RWPE2 (cell line): ENCODE measurements at regions not wholly inside any gene's neighbourhood (a gene's known extent, or its start where the extent isn't known, plus 50 kb on each side); places are given as distances from the start of the nearest gene placed in this dataset.

Source experiments
- ATAC-seq: fragments of 200-7000 bp; cut with Tn5 transposase; 3 replicates; pipeline ENCODE4 v1.9.1; 2021; ENCODE audit warnings: low read depth
- DNase-seq: peaks from one replicate; pipeline ENCODE4 v3.0.0-alpha.2; 2020; ENCODE audit warnings: low spot score
- H3K27ac ChIP-seq: fragments of 450-650 bp; 2 replicates; pipeline ENCODE4 v1.5.1; 2017; ENCODE audit warnings: mild to moderate bottlenecking; ENCODE audit not compliant: poor library complexity, severe bottlenecking
- H3K27me3 ChIP-seq: fragments of 250-450 bp; sonication (Bioruptor Pico); 2 replicates; pipeline ENCODE4 v1.5.1; 2021; ENCODE audit warnings: mild to moderate bottlenecking, moderate library complexity; ENCODE audit not compliant: insufficient read depth, poor library complexity, severe bottlenecking
- H3K36me3 ChIP-seq: fragments of 250-450 bp; sonication (Bioruptor Pico); 2 replicates; pipeline ENCODE4 v1.5.1; 2020; ENCODE audit warnings: low read depth, mild to moderate bottlenecking, moderate library complexity
- H3K4me1 ChIP-seq: fragments of 250-450 bp; sonication (Bioruptor Pico); 2 replicates; pipeline ENCODE4 v1.5.1; 2021; ENCODE audit warnings: mild to moderate bottlenecking, moderate library complexity; ENCODE audit not compliant: insufficient read depth, poor library complexity, severe bottlenecking
- H3K4me3 ChIP-seq: fragments of 250-450 bp; sonication (Bioruptor Pico); 2 replicates; pipeline ENCODE4 v1.5.1; 2021; ENCODE audit warnings: mild to moderate bottlenecking, moderate library complexity; ENCODE audit not compliant: severe bottlenecking
- H3K9me3 ChIP-seq: fragments of 250-450 bp; sonication (Bioruptor Pico); 2 replicates; pipeline ENCODE4 v1.5.1; 2021; ENCODE audit warnings: mild to moderate bottlenecking, moderate library complexity; ENCODE audit not compliant: severe bottlenecking
- CTCF ChIP-seq: fragments of 450-650 bp; IDR thresholded peaks from one replicate; pipeline ENCODE4 v1.5.1; 2017; ENCODE audit warnings: mild to moderate bottlenecking, moderate library complexity; ENCODE audit not compliant: poor library complexity, severe bottlenecking

GRCh38 chr13:88585861-88586260 lies 914.7 kb downstream of the SLITRK5 start:
- H3K27me3 ChIP-seq: no peaks in the 10 kb centered on the region
- ATAC-seq: no peak
- H3K36me3 ChIP-seq: no peaks in the 10 kb centered on the region
- TF ChIP-seq CTCF: no peak
- no peak overlapping the region for H3K27ac ChIP-seq
- DNase-seq: no peak
- H3K4me1 ChIP-seq: no peaks in the 10 kb centered on the region
- no peak overlapping the region for H3K4me3 ChIP-seq
- no peaks in the 10 kb centered on the region for H3K9me3 ChIP-seq

- no peaks in the 10 kb centered on the region for H3K36me3 ChIP-seq
- DNase-seq (no peak), ATAC-seq (no peak)
- H3K4me3 ChIP-seq: no peak overlapping the region
- TF ChIP-seq CTCF: no peak
- no peaks in the 10 kb centered on the region for H3K9me3 ChIP-seq
- H3K4me1 ChIP-seq: no peaks in the 10 kb centered on the region
- H3K27me3 ChIP-seq: no peaks in the 10 kb centered on the region
- no peak overlapping the region for H3K27ac ChIP-seq
These were observed 915.1 kb downstream of the SLITRK5 start for GRCh38 chr13:88586263-88586662.

- no peak for DNase-seq
- TF ChIP-seq CTCF: no peak
- H3K27me3 ChIP-seq: no peaks in the 10 kb centered on the region
- no peak overlapping the region for H3K4me3 ChIP-seq
- H3K27ac ChIP-seq: no peak overlapping the region
- no peaks in the 10 kb centered on the region for H3K9me3 ChIP-seq
- ATAC-seq: no peak
- no peaks in the 10 kb centered on the region for H3K36me3 ChIP-seq
- no peaks in the 10 kb centered on the region for H3K4me1 ChIP-seq
These were observed 919.4 kb downstream of the SLITRK5 start for GRCh38 chr13:88590574-88590973.

GRCh38 chr13:88592105-88592504 lies 920.9 kb downstream of the SLITRK5 start:
- H3K4me3 ChIP-seq: no peak overlapping the region
- no peaks in the 10 kb centered on the region for H3K27me3 ChIP-seq
- H3K4me1 ChIP-seq: no peaks in the 10 kb centered on the region
- no peak overlapping the region for H3K27ac ChIP-seq
- H3K36me3 ChIP-seq: no peaks in the 10 kb centered on the region
- no peak for TF ChIP-seq CTCF
- no peaks in the 10 kb centered on the region for H3K9me3 ChIP-seq
- ATAC-seq (no peak), DNase-seq (no peak)

- no peaks in the 10 kb centered on the region for H3K4me1 ChIP-seq
- H3K27ac ChIP-seq: no peak overlapping the region
- no peak overlapping the region for H3K4me3 ChIP-seq
- no peaks in the 10 kb centered on the region for H3K36me3 ChIP-seq
- DNase-seq: no peak
- TF ChIP-seq CTCF: no peak
- H3K9me3 ChIP-seq: no peaks in the 10 kb centered on the region
- no peaks in the 10 kb centered on the region for H3K27me3 ChIP-seq
- ATAC-seq: no peak
These were observed 930.8 kb downstream of the SLITRK5 start for GRCh38 chr13:88601949-88602348.
